ENCODE measurements at regions not wholly inside any gene's neighbourhood (a gene's known extent, or its start where the extent isn't known, plus 50 kb on each side); places are given as distances from the start of the nearest gene placed in this dataset.

DNA sequence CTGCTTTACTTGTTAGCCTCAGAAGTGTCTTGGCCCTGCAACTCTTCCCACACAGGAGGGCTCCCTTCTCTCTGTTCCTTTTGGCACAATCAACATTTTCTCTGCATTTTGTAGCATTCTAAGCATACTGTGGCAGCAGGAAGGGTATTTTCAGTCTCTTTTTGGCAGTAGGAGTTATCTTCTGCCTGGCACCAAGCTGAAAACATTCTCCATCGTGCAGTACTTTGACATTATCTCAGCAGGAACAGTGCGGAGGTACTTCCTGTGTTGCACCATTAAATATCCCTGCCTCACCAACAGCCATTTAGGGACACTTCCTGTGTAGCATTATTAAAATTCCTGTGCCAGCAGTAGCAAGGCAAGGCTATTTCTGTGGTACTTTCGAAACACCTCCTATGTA lies 233.2 kb upstream of the SEMA6D start:
- peak; percentile 17 for DNase-seq (ENCODE audit: low read depth, low spot score)
- in situ Hi-C loops (cut with HindIII; ENCODE audit: low sequenced_read_pairs): no loop called here
- TF ChIP-seq, protein P1, sequence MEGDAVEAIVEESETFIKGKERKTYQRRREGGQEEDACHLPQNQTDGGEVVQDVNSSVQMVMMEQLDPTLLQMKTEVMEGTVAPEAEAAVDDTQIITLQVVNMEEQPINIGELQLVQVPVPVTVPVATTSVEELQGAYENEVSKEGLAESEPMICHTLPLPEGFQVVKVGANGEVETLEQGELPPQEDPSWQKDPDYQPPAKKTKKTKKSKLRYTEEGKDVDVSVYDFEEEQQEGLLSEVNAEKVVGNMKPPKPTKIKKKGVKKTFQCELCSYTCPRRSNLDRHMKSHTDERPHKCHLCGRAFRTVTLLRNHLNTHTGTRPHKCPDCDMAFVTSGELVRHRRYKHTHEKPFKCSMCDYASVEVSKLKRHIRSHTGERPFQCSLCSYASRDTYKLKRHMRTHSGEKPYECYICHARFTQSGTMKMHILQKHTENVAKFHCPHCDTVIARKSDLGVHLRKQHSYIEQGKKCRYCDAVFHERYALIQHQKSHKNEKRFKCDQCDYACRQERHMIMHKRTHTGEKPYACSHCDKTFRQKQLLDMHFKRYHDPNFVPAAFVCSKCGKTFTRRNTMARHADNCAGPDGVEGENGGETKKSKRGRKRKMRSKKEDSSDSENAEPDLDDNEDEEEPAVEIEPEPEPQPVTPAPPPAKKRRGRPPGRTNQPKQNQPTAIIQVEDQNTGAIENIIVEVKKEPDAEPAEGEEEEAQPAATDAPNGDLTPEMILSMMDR (IDR thresholded peaks at IDR 0.05; ENCODE audit: low read depth, low read length): no peak
- no peak overlapping the region for H3K4me3 ChIP-seq (ENCODE audit: low read depth, low read length)

DNA sequence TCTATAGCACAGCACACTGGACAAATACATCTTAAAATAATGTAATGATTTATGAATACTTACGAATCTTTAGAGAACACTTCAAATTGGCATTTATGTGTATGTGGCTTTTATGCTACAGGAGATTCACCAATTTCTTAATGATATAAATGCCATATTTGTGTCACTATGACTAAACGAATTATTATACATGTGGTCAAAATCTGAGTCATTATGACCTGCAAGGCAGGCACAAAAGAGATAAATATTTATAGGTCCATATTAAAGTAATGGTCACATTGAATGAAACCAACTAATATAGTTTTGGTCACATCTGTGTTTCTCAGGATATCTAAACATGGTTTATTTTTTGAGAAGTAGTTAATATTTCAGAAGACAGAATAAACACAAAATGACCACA lies 232.3 kb upstream of the SEMA6D start:
- TF ChIP-seq, protein P1 (IDR thresholded peaks at IDR 0.05; ENCODE audit: low read depth, low read length): no peak
- no peak for DNase-seq (ENCODE audit: low read depth, low spot score)
- in situ Hi-C loops (cut with HindIII; ENCODE audit: low sequenced_read_pairs): no loop called here
- H3K4me3 ChIP-seq (ENCODE audit: low read depth, low read length): no peak overlapping the region

DNA sequence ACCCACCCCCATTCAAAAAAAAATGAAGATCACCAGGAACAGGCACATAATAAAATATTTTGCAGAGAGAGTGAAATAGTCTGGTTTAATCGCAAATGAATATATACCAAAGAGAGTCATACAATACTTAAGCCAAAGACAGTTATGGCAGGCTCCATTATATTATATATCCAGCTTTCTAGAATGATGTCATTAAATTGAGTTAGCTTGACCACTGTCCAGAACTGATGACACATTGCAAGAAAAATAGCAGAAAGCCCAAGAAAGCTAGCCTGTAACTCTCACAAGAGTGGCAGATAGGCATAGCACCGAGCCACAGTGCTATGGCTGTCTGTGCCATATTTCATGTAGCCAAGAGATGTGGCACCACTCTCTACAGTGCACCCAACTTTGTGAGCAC lies 231.9 kb upstream of the SEMA6D start:
- no peak for DNase-seq (ENCODE audit: low read depth, low spot score)
- TF ChIP-seq, protein P1 (IDR thresholded peaks at IDR 0.05; ENCODE audit: low read depth, low read length): no peak

DNA sequence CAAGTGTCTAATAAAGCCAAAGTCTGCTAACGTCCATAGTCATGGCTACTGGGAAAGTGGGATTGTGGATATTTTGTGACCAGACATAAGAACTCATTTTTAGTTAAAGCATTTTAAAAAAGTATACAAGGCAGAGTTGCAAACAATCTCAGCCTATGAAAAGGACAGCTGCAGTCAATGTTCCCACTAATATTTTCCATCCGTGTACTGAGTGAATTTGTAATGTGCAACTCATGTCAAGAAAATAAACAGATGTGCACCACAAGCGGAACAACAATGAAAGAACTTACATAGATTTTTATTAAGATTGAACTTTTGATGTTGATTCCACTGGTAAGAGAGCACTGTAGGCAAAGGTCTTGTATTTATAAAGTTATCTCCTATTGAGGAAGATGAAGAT lies 231.3 kb upstream of the SEMA6D start:
- no peak overlapping the region for H3K4me3 ChIP-seq (ENCODE audit: low read depth, low read length)
- DNase-seq (ENCODE audit: low read depth, low spot score): no peak
- in situ Hi-C loops (cut with HindIII; ENCODE audit: low sequenced_read_pairs): no loop called here
- TF ChIP-seq, protein P1 (IDR thresholded peaks at IDR 0.05; ENCODE audit: low read depth, low read length): no peak

More for the DNA sequence above, 231.9 kb upstream of the SEMA6D start:
- no peak overlapping the region for H3K4me3 ChIP-seq (ENCODE audit: low read depth, low read length)
- in situ Hi-C loops (cut with HindIII; ENCODE audit: low sequenced_read_pairs): no loop called here

DNA sequence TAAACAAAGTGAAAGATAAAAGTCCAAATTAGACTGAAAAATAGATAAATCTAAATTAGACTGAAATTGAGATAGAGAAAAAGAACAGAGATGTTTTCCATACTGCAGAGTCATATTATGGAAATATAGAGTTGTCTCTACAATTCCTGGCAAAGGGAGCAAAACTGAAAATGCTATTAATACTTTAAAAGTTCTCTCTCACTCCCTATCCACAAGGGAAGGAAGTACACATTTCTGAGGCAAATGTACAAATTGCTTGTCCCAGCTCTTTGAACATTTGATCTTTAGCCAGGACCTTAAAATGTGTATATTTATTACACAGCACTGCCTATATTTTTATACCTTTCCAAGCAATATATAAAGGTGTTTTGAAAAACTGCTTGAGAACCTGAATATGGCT lies 225.1 kb upstream of the SEMA6D start:
- no peak for DNase-seq (ENCODE audit: low read depth, low spot score)
- no peak overlapping the region for H3K4me3 ChIP-seq (ENCODE audit: low read depth, low read length)
- TF ChIP-seq, protein P1 (IDR thresholded peaks at IDR 0.05; ENCODE audit: low read depth, low read length): no peak
- in situ Hi-C loops (cut with HindIII; ENCODE audit: low sequenced_read_pairs): no loop called here

DNA sequence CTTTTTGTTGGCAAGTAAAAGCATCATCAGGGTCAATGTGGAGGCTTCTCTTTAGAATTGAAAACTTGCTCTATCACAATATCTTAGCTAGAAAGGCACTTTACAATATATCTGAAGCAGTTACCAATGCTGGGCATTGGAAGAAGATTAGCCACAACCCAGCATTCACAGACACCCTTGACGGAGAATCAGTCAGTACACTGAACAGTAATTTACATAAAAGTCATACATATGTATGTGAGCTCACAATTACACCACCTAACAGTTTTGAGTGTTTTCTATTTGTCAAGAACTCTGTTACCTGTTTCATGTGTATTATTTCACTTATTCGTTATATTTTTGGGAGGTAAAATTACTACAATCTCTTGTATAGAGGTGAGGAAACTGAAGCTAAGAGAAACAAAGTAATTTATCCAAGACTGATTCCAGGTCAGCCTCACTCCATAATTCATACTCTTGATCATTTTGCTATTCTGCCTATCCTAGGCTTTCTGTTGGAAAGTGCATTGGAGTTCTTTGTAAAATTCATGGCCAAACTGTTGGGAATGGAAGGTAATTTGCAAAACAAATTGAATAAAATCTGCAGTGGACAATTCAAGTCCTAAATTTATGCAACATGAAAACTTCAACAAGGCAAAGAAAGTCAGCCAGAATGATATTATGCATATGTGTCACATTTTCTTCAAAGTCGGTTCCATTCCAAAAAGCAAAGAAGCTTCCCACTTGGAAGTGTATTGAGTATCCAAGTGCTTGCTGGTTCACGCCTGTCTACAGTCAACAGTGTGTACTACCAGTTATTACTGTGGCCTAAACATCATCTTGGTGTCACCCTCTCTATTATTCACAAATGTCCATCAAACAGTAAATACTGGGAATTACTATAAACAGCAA lies 223.7 kb upstream of the SEMA6D start:
- TF ChIP-seq, protein P1 (IDR thresholded peaks at IDR 0.05; ENCODE audit: low read depth, low read length): no peak
- in situ Hi-C loops (cut with HindIII; ENCODE audit: low sequenced_read_pairs): no loop called here
- H3K4me3 ChIP-seq (ENCODE audit: low read depth, low read length): no peak overlapping the region
- no peak for DNase-seq (ENCODE audit: low read depth, low spot score)
